NB4 (cell line): ENCODE measurements at regions not wholly inside any gene's neighbourhood (a gene's known extent, or its start where the extent isn't known, plus 50 kb on each side); places are given as distances from the start of the nearest gene placed in this dataset.

Source experiments
- DNase-seq: peaks from one replicate; pipeline ENCODE4 v3.0.0; 2010; ENCODE audit warnings: low read depth
- H3K4me3 ChIP-seq: one replicate; pipeline ENCODE4 v1.5.1; 2011; ENCODE audit warnings: mild to moderate bottlenecking, low read depth, low read length, moderate library complexity
- MYC ChIP-seq: IDR thresholded peaks from 2 replicates; pipeline ENCODE4 v1.6.1; 2011; ENCODE audit warnings: low read depth, low read length
- POLR2A ChIP-seq: IDR thresholded peaks from 2 replicates; pipeline ENCODE4 v1.6.1; 2011; ENCODE audit warnings: mild to moderate bottlenecking; ENCODE audit not compliant: insufficient read length; ENCODE audit errors: extremely low read depth
- TF ChIP-seq, protein P1 (sequence below): IDR thresholded peaks from 2 replicates; pipeline ENCODE4 v1.6.1; 2011; ENCODE audit warnings: low read depth, low read length
- TF ChIP-seq, protein P2 (sequence below): IDR thresholded peaks from one replicate; pipeline ENCODE4 v1.5.1; 2012; ENCODE audit warnings: low read depth, low read length

GRCh38 chr5:4348919-4349318 is 753.3 kb downstream of the IRX1 start:
- TF ChIP-seq, protein P1, sequence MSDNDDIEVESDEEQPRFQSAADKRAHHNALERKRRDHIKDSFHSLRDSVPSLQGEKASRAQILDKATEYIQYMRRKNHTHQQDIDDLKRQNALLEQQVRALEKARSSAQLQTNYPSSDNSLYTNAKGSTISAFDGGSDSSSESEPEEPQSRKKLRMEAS: no peak
- TF ChIP-seq POLR2A: no peak
- TF ChIP-seq, protein P2, sequence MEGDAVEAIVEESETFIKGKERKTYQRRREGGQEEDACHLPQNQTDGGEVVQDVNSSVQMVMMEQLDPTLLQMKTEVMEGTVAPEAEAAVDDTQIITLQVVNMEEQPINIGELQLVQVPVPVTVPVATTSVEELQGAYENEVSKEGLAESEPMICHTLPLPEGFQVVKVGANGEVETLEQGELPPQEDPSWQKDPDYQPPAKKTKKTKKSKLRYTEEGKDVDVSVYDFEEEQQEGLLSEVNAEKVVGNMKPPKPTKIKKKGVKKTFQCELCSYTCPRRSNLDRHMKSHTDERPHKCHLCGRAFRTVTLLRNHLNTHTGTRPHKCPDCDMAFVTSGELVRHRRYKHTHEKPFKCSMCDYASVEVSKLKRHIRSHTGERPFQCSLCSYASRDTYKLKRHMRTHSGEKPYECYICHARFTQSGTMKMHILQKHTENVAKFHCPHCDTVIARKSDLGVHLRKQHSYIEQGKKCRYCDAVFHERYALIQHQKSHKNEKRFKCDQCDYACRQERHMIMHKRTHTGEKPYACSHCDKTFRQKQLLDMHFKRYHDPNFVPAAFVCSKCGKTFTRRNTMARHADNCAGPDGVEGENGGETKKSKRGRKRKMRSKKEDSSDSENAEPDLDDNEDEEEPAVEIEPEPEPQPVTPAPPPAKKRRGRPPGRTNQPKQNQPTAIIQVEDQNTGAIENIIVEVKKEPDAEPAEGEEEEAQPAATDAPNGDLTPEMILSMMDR: no peak
- no peak for DNase-seq
- H3K4me3 ChIP-seq: no peak overlapping the region

DNA sequence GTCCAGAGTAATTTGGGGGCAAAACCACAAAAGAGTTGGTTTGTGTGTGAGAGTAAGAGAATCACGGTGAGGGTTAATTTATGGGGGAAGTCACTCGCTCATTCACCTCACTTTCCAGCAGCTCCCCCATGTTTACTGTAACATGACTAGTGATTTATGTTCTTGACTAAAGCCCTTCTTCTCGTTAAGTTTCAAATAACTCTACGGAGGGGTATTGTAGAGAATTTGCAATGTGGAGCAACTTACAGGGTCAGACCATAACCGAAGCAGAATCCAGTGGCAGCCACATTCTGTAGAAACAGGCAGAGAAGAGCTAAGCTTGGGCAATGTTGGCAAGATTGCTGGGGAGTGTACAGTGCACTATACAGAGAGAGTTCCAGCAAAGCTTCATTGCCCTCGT is 760.6 kb downstream of the IRX1 start:
- no peak overlapping the region for H3K4me3 ChIP-seq

GRCh38 chr5:4359847-4360246 is 764.2 kb downstream of the IRX1 start:
- no peak for DNase-seq
- TF ChIP-seq, protein P2: no peak
- TF ChIP-seq, protein P1: no peak
- TF ChIP-seq MYC (no peak), POLR2A (no peak)
- no peak overlapping the region for H3K4me3 ChIP-seq

More for the DNA sequence above, 760.6 kb downstream of the IRX1 start:
- DNase-seq: no peak
- TF ChIP-seq MYC: no peak
- TF ChIP-seq, protein P2: no peak
- no peak for TF ChIP-seq POLR2A
- TF ChIP-seq, protein P1: no peak

GRCh38 chr5:4361753-4362152 is 766.1 kb downstream of the IRX1 start:
- TF ChIP-seq POLR2A (no peak), MYC (no peak)
- TF ChIP-seq, protein P1: no peak
- TF ChIP-seq, protein P2: no peak
- no peak for DNase-seq
- H3K4me3 ChIP-seq: no peak overlapping the region

DNA sequence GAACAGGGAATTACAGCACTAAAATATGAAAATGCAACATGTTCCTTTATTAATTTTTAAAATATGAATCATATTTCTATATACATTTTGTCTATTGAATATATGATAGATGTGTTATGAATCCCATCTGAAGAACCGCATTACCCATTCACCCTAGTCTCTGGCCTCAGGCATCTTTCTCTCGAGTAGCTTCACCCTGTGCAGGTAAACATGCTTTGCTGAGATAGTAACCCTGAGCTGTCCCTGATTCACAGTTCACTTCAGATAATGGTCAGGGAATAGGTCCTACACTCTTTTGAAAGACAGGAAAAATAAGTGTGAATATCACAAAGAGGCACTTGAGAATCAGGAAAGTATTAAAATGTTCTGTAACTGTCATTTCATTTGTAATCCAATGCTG is 766.8 kb downstream of the IRX1 start:
- H3K4me3 ChIP-seq: no peak overlapping the region
- no peak for DNase-seq
- TF ChIP-seq POLR2A (no peak), MYC (no peak)
- TF ChIP-seq, protein P2: no peak
- TF ChIP-seq, protein P1: no peak

DNA sequence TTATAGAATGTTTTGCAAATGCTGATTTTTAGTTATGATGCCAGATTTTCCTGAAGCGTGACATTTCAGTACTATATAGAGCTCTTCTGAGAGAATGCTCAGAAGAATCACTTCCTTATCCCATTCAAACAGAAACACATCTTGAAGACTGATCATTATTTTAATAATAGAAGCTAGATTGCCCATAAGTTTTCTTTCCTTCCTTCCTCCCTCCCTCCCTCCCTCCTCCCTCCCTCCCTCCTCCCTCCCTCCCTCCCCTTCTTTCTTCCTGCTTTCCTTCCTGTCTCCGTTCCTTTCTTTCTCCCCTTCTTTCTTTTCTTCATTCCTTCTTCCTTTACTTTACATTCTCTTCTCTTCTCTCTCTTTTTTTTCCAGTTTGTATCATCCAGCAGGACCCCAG is 767.4 kb downstream of the IRX1 start:
- TF ChIP-seq POLR2A (no peak), MYC (no peak)
- TF ChIP-seq, protein P2: no peak
- no peak for DNase-seq
- no peak overlapping the region for H3K4me3 ChIP-seq
